Gastrocnemius medialis (tissue), 4 donors: ENCODE measurements at regions not wholly inside any gene's neighbourhood (a gene's known extent, or its start where the extent isn't known, plus 50 kb on each side); places are given as distances from the start of the nearest gene placed in this dataset.

ENCODE experiments used
- ATAC-seq, 2 donors: fragments of 150-250 bp; one replicate each; pipeline ENCODE4 v1.9.1; 2016
- DNase-seq, 2 donors: peaks; one replicate each; pipeline ENCODE4 v3.0.0-alpha.2; 2019
- H3K27ac ChIP-seq, 4 donors: fragments of 200-600 bp; sonication (generic); 1 replicate in 1 of 4; 2 replicates in 3 of 4; pipeline ENCODE4 v1.5.1; 2016 to 2018; ENCODE audit warnings: mild to moderate bottlenecking in 2 of 4, moderate library complexity in 1 of 4
- H3K27me3 ChIP-seq, 3 donors: fragments of 200-600 bp; sonication (generic) in 2 of 3; 1 replicate in 1 of 3; 2 replicates in 2 of 3; pipeline versions ENCODE4 v1.5.1 to v1.6.0; 2016 to 2019; ENCODE audit warnings: mild to moderate bottlenecking in 1 of 3, moderate library complexity in 1 of 3
- H3K36me3 ChIP-seq, 2 donors: fragments of 200-600 bp; sonication (generic) in 1 of 2; one replicate each; pipeline ENCODE4 v1.5.1; 2017 to 2018
- H3K4me1 ChIP-seq, 2 donors: fragments of 200-600 bp; sonication (generic) in 1 of 2; one replicate each; pipeline ENCODE4 v1.5.1; 2016 to 2017; ENCODE audit warnings: mild to moderate bottlenecking in 2 of 2
- H3K4me3 ChIP-seq, 4 donors: fragments of 200-600 bp; sonication (generic) in 3 of 4; 1 replicate in 1 of 4; 2 replicates in 3 of 4; pipeline ENCODE4 v1.5.1; 2016 to 2019; ENCODE audit warnings: mild to moderate bottlenecking in 2 of 4
- H3K9me3 ChIP-seq, 3 donors: fragments of 200-600 bp; sonication (generic) in 2 of 3; 1 replicate in 1 of 3; 2 replicates in 2 of 3; pipeline ENCODE4 v1.5.1; 2016 to 2019
- POLR2A ChIP-seq, 2 donors: fragments of 450-650 bp; IDR thresholded peaks; one replicate each; pipeline ENCODE4 v1.6.1; 2017; ENCODE audit warnings: antibody characterized with exemption in 2 of 2, mild to moderate bottlenecking in 2 of 2, moderate library complexity in 2 of 2
- in situ Hi-C, 4 donors: fragments of 200-750 bp; cut with MboI; loops; one replicate each; pipeline versions ENCODE4 v1.15.0 to v1.8.0; 2017; ENCODE audit warnings: low sequenced_read_pairs in 4 of 4
- intact Hi-C: fragments of 100-400 bp; cut with DNase I; formaldehyde crosslinking; loops from one replicate; pipeline ENCODE4 v1.15.1; 2023; ENCODE audit warnings: low total_unique reads
- TF ChIP-seq, protein P1 (sequence below), 5 experiments: fragments of 450-650 bp in 3 of 5; fragments of 200-600 bp in 2 of 5; sonication (generic) in 2 of 5; IDR thresholded peaks in 4 of 5; conservative IDR thresholded peaks in 1 of 5; 1 replicate in 4 of 5; 2 replicates in 1 of 5; pipeline ENCODE4 v1.5.1; 2016 to 2019; ENCODE audit warnings: antibody characterized with exemption in 5 of 5, mild to moderate bottlenecking in 3 of 5, moderate library complexity in 3 of 5

DNA sequence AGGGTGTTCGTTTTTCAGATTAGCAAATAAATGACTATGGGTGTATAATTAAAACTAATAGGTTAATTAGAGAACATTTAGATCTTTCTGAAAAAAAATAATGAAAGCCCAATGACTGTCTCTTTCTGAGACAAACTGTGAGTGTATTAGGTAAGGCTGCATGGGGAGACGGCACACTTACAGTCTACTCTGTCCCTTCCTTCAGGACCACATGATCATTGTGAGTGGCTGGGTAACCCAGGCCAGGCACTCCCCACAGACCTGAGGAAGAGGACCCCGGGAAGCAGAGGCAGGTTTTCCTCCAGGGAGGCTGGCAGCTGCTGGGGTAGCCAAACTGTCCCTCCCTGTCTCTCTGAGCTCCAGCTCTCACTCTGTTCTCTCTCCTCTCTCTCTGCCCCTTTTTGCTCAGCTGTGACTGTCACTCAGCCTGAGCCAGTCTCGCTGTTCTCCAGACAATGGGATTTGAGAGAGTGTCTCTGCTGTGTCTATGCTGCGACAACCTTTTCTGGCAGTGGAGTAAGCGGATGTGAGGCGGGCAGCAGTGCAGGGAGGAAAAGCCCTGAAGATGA, 83.1 kb upstream of the NCAM1 start:
- H3K36me3 ChIP-seq: no peaks in the 10 kb centered on the region
- intact Hi-C loops (no loop called here), in situ Hi-C loops (no loop called here)
- TF ChIP-seq, protein P1, sequence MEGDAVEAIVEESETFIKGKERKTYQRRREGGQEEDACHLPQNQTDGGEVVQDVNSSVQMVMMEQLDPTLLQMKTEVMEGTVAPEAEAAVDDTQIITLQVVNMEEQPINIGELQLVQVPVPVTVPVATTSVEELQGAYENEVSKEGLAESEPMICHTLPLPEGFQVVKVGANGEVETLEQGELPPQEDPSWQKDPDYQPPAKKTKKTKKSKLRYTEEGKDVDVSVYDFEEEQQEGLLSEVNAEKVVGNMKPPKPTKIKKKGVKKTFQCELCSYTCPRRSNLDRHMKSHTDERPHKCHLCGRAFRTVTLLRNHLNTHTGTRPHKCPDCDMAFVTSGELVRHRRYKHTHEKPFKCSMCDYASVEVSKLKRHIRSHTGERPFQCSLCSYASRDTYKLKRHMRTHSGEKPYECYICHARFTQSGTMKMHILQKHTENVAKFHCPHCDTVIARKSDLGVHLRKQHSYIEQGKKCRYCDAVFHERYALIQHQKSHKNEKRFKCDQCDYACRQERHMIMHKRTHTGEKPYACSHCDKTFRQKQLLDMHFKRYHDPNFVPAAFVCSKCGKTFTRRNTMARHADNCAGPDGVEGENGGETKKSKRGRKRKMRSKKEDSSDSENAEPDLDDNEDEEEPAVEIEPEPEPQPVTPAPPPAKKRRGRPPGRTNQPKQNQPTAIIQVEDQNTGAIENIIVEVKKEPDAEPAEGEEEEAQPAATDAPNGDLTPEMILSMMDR (IDR thresholded peaks at IDR 0.05 in 4 of 5, conservative IDR thresholded peaks at IDR 0.05 in 1 of 5): no peak
- TF ChIP-seq POLR2A (IDR thresholded peaks at IDR 0.05): no peak
- peak; percentile 45 to 70 for ATAC-seq
- peaks cover 0 to 4% of the 10 kb centered on the region in 2 donors for H3K4me1 ChIP-seq
- H3K4me3 ChIP-seq: no peak overlapping the region
- H3K27ac ChIP-seq: no peak overlapping the region
- no peaks in the 10 kb centered on the region for H3K9me3 ChIP-seq
- no peaks in the 10 kb centered on the region for H3K27me3 ChIP-seq
- peak in 1 of 2 donors; percentile 20 for DNase-seq

DNA sequence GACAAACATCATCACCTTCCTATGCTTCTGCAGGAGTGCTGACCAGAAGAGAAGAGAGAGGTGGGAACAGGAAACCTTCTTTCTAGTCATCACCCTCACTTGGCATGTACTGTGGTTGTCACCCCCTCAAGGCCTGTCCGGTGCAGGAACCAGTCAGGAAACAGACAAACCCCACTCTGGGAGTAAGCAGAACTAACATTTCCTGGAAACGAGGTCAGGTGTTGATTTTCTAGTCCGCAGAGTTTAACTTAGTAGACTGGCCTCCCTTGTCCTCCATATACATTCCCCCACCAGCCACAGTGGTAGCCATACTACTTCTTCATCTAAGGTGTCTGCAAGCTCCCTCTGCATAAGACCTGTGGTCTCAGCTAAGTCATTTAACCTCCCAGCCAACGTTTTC, 80.7 kb upstream of the NCAM1 start:
- H3K27ac ChIP-seq: no peak overlapping the region
- no peak for ATAC-seq
- no peaks in the 10 kb centered on the region for H3K36me3 ChIP-seq
- H3K4me3 ChIP-seq: no peak overlapping the region
- in situ Hi-C loops (no loop called here), intact Hi-C loops (no loop called here)
- peaks cover 0 to 4% of the 10 kb centered on the region in 2 donors for H3K4me1 ChIP-seq
- DNase-seq: no peak
- no peak for TF ChIP-seq POLR2A (IDR thresholded peaks at IDR 0.05)
- TF ChIP-seq, protein P1 (IDR thresholded peaks at IDR 0.05 in 4 of 5, conservative IDR thresholded peaks at IDR 0.05 in 1 of 5): no peak
- H3K27me3 ChIP-seq: no peaks in the 10 kb centered on the region
- H3K9me3 ChIP-seq: no peaks in the 10 kb centered on the region

DNA sequence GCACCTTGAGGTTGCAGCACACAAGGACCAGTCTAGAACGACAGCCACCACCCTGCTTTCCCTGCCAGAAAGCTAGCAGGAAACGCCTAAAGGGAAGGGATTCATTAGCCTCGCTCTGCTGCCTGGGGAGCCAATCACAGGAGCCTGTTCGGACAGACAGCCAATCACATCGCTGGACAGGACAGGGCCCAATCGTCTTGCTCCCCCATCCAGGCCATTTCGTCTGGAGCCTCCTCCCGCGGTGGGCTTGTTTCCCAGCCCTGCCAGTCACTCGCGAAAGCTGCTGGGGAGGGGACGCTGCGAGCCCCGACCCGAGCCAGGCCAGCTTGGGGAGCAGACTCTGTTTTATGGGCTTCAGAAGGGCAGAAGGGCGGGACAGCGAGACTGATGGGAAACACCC, 79.8 kb upstream of the NCAM1 start:
- no peak for TF ChIP-seq POLR2A (IDR thresholded peaks at IDR 0.05)
- TF ChIP-seq, protein P1 (IDR thresholded peaks at IDR 0.05 in 4 of 5, conservative IDR thresholded peaks at IDR 0.05 in 1 of 5): no peak
- H3K4me3 ChIP-seq: peak overlapping the region; percentile 42 to 53 (median 50)
- H3K27ac ChIP-seq: no peak overlapping the region
- no peaks in the 10 kb centered on the region for H3K9me3 ChIP-seq
- peak; percentile 90 to 94 for ATAC-seq
- peak; percentile 51 to 70 for DNase-seq
- intact Hi-C loops (no loop called here), in situ Hi-C loops (no loop called here)
- H3K36me3 ChIP-seq: no peaks in the 10 kb centered on the region
- no peaks in the 10 kb centered on the region for H3K27me3 ChIP-seq
- peaks cover 0 to 4% of the 10 kb centered on the region in 2 donors for H3K4me1 ChIP-seq

DNA sequence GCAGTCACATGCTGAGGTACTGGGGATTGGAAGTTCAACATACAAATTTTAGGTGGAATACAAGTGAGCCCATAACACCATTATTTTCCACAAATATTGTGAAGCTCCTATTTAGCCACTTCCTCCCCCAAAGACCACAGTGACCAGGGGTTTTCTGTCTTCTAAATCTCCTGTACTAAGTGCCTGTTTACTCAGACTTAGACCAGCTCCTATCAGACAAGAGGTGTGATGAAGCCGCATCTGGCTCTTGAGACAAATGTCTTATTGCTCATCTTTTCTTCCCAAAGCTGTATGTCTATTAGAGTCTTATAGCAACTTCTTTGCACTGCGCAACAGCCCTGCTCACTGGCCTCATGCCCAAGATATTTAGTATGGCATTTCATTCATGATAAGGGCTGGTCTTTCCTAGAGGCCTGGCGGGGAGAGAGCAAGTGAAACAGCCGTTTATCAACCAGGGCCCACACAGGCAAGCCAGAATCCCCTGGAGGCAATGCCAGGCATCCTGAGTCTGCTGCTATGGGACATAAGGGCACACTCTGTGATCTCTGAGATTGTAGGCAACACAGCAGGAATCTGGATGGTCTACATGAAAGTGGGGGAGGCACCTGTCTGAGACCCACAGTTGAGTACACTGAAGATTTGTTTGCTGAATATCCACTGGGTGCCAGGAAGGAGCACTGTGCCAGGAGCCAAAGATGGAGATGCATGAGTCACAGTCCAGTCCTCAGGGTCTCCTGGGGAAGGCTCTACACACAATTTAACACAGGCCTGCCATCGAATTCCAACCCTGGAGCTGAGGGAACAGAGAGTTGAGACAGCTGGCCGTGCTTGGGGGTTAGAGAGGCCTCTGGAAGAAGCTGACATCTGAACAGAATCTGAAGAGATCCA, 78.5 kb upstream of the NCAM1 start:
- in situ Hi-C loops (no loop called here), intact Hi-C loops (no loop called here)
- TF ChIP-seq POLR2A (IDR thresholded peaks at IDR 0.05): no peak
- TF ChIP-seq, protein P1 (IDR thresholded peaks at IDR 0.05 in 4 of 5, conservative IDR thresholded peaks at IDR 0.05 in 1 of 5): no peak

More for the DNA sequence above, 78.5 kb upstream of the NCAM1 start:
- Histone ChIP-seq H3K4me3 (no peak overlapping the region), H3K36me3 (no peaks in the 10 kb centered on the region), H3K4me1 (peaks cover 0 to 4% of the 10 kb centered on the region in 2 donors), H3K27ac (no peak overlapping the region), H3K9me3 (no peaks in the 10 kb centered on the region), H3K27me3 (no peaks in the 10 kb centered on the region)
- DNase-seq (no peak), ATAC-seq (no peak)
